Neutrophil (primary cell): ENCODE measurements at regions not wholly inside any gene's neighbourhood (a gene's known extent, or its start where the extent isn't known, plus 50 kb on each side); places are given as distances from the start of the nearest gene placed in this dataset.

Experiments
- H3K27ac ChIP-seq: fragments of 200-600 bp; sonication (generic); 2 replicates; pipeline ENCODE4 v1.5.1; 2016; ENCODE audit warnings: mild to moderate bottlenecking, moderate library complexity
- H3K27me3 ChIP-seq: fragments of 200-600 bp; sonication (generic); 2 replicates; pipeline ENCODE4 v1.6.0; 2016; ENCODE audit warnings: mild to moderate bottlenecking
- H3K36me3 ChIP-seq: fragments of 200-600 bp; sonication (generic); 2 replicates; pipeline ENCODE4 v1.5.1; 2017
- H3K4me1 ChIP-seq, 2 experiments: fragments of 200-600 bp in 1 of 2; sonication (generic) in 1 of 2; 1 replicate in 1 of 2; 2 replicates in 1 of 2; pipeline versions ENCODE4 v1.5.1 to v1.6.1; 2013 to 2016; ENCODE audit warnings: low read depth in 1 of 2, low read length in 1 of 2, mild to moderate bottlenecking in 1 of 2, moderate library complexity in 1 of 2; ENCODE audit not compliant: control insufficient read depth in 1 of 2, insufficient read depth in 1 of 2
- H3K4me3 ChIP-seq, 2 experiments: fragments of 200-600 bp in 1 of 2; sonication (generic) in 1 of 2; 1 replicate in 1 of 2; 2 replicates in 1 of 2; pipeline ENCODE4 v1.5.1; 2013 to 2016; ENCODE audit warnings: low read depth in 1 of 2, low read length in 1 of 2, mild to moderate bottlenecking in 1 of 2, moderate library complexity in 1 of 2
- H3K9me3 ChIP-seq: fragments of 200-600 bp; sonication (generic); 2 replicates; pipeline ENCODE4 v1.5.1; 2016
- CTCF ChIP-seq: fragments of 200-600 bp; sonication (generic); IDR thresholded peaks from 2 replicates; pipeline ENCODE4 v1.5.1; 2016; ENCODE audit warnings: antibody characterized with exemption

- Histone ChIP-seq H3K27me3 (no peaks in the 10 kb centered on the region), H3K4me3 (peak overlapping the region; percentile 62 to 72)
- peak; percentile 54 for TF ChIP-seq CTCF
These were observed 57.7 kb upstream of the ASPRV1 start for GRCh38 chr2:70019096-70019495.

GRCh38 chr2:70017962-70018361 is 56.5 kb upstream of the ASPRV1 start:
- H3K27me3 ChIP-seq = no peaks in the 10 kb centered on the region
- H3K4me3 ChIP-seq = peak overlapping the region; percentile 62 to 72
- TF ChIP-seq CTCF = no peak
- H3K36me3 ChIP-seq = peaks cover 36% of the 10 kb centered on the region
- H3K4me1 ChIP-seq = peaks cover 82 to 83% of the 10 kb centered on the region in 2 experiments
- peak overlapping the region; percentile 100 for H3K27ac ChIP-seq
- no peaks in the 10 kb centered on the region for H3K9me3 ChIP-seq

More at GRCh38 chr2:70019096-70019495, 57.7 kb upstream of the ASPRV1 start:
- H3K27ac ChIP-seq = peak overlapping the region; percentile 100
- no peaks in the 10 kb centered on the region for H3K9me3 ChIP-seq
- peaks cover 72 to 79% of the 10 kb centered on the region in 2 experiments for H3K4me1 ChIP-seq
- peaks cover 24% of the 10 kb centered on the region for H3K36me3 ChIP-seq

- no peaks in the 10 kb centered on the region for H3K9me3 ChIP-seq
- H3K27ac ChIP-seq = peak overlapping the region; percentile 100
- H3K36me3 ChIP-seq = peaks cover 64% of the 10 kb centered on the region
- peaks cover 93 to 96% of the 10 kb centered on the region in 2 experiments for H3K4me1 ChIP-seq
- no peaks in the 10 kb centered on the region for H3K27me3 ChIP-seq
- H3K4me3 ChIP-seq = peak overlapping the region; percentile 62 to 72
- no peak for TF ChIP-seq CTCF
These were observed 53.5 kb upstream of the ASPRV1 start for GRCh38 chr2:70014959-70015358.

GRCh38 chr2:70012887-70013286 is 51.5 kb upstream of the ASPRV1 start:
- Histone ChIP-seq H3K4me1 (peaks cover 92 to 93% of the 10 kb centered on the region in 2 experiments), H3K36me3 (peaks cover 78% of the 10 kb centered on the region), H3K27me3 (no peaks in the 10 kb centered on the region), H3K4me3 (no peak overlapping the region), H3K27ac (peak overlapping the region; percentile 84), H3K9me3 (no peaks in the 10 kb centered on the region)
- TF ChIP-seq CTCF = no peak

- H3K27ac ChIP-seq = peak overlapping the region; percentile 84
- no peak for TF ChIP-seq CTCF
- H3K9me3 ChIP-seq = no peaks in the 10 kb centered on the region
- H3K4me3 ChIP-seq = peak overlapping the region in 1 of 2 experiments; percentile 4
- H3K4me1 ChIP-seq = peaks cover 86 to 87% of the 10 kb centered on the region in 2 experiments
- peaks cover 78% of the 10 kb centered on the region for H3K36me3 ChIP-seq
- H3K27me3 ChIP-seq = no peaks in the 10 kb centered on the region
These were observed 50.4 kb upstream of the ASPRV1 start for GRCh38 chr2:70011786-70012185.
